ENCODE measurements at regions not wholly inside any gene's neighbourhood (a gene's known extent, or its start where the extent isn't known, plus 50 kb on each side); places are given as distances from the start of the nearest gene placed in this dataset.

DNA sequence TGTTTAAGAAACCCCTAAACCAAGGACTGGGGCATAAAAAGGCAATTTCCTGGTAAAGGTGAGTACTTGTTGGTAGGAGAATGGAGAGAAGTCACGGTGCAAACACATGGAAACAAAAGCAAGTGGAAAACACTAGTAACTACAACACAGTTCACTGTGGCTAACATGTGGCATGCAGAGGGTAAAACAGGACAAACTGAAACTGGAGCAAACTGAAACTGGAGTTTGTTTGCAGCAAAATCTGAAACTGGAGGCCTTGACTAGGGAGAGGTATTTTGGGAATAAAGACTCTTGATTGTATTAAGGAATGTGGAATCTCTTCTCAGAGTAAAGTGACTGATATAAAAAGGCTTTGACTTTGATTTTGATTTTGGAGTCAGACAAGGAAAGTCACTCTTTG is 376.3 kb upstream of the PRMT6 start:
- no peak for DNase-seq (ENCODE audit: low read depth)

- DNase-seq (ENCODE audit: low read depth), result no peak
These were observed 375.6 kb upstream of the PRMT6 start for GRCh38 chr1:106680776-106681344.

DNA sequence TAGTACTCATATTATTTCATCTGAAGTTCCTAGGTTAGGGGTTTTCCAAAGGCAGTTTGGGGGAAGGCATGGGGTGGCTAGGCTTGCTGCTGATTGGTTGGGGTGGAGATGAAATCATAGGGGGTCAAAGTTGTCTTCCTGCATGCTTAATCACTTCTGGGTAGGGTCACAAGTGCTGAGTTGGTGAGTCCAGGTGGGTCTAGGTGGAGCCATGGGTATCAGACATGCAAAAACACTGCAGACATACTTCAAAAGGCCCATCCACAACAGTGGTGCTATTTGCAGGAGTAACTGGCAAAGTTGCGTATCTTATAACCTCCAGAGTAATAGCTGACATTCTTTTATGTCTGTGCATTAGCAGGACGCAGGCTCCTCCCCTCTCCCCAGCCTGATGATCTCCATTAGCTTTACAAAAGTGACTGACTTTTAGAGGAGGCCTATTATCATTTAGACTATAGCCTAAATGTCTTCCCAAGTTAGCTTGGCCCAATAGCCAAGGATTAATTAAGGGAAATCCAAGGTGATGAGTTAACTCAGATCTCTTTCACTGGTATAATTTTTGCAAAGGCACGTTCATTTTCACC is 374.4 kb upstream of the PRMT6 start:
- DNase-seq (ENCODE audit: low read depth), result no peak

DNA sequence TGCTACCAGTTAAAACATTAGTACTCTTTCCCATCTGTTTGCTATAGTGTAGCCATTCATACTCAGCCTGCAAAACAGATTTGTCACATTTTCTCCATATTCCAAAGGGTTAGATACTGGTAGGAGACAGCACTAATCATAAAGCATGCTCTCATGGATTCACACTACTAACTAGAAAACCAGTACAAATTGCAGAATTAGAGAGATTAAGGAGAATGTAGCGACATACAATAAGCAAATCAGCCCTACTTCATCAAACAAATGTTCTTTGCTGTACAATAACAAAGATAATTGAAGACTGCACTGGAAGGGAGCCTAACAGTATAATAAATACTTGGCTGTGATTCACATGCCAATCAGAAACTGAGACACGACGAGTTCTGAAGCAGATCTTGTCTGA is 368.0 kb upstream of the PRMT6 start:
- DNase-seq (ENCODE audit: low read depth), result no peak

GRCh38 chr1:106698660-106699059 is 357.8 kb upstream of the PRMT6 start:
- DNase-seq (ENCODE audit: low read depth), result no peak

GRCh38 chr1:106699433-106699832 is 357.0 kb upstream of the PRMT6 start:
- DNase-seq (ENCODE audit: low read depth), result no peak

GRCh38 chr1:106700211-106700610 is 356.3 kb upstream of the PRMT6 start:
- DNase-seq (ENCODE audit: low read depth), result no peak

DNA sequence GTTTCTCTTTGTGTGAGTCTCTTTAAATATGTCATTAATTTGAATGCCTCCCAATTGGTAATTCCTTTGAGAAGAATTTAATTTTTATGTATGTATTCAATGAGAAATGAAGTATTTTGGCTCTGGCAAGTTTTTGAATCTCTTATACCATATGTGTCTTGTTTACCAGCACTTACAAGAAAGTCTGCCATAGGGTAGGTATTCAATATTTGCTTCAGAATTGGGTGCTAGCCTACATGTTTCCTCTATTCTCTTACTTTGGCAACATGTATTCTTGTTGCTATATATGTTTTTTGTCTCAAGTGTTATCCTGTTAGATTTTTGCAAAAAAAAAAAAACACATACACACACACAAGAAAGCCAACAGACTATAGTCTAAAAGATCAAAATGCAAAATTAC is 350.5 kb upstream of the PRMT6 start:
- DNase-seq (ENCODE audit: low read depth), result no peak

DNA sequence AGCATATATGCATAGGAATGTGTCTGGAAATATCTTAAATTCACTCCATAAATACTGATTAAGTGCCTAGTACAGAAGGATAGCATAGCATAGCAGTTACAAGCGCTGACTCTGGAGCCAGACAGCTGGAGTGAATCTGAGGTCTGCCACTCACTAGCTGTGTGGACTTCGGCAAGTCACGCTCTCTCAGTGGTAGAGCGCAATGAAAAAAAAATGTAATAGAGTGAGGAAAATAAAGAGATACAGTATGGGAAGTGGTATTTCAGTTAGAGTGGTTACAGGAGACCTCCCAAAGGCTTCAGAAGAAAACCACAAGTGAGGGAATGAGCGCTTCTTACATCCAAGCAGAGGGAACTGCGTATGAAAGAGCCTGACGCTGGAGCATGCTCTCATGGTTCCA is 338.9 kb upstream of the PRMT6 start:
- no peak for DNase-seq (ENCODE audit: low read depth)

DNA sequence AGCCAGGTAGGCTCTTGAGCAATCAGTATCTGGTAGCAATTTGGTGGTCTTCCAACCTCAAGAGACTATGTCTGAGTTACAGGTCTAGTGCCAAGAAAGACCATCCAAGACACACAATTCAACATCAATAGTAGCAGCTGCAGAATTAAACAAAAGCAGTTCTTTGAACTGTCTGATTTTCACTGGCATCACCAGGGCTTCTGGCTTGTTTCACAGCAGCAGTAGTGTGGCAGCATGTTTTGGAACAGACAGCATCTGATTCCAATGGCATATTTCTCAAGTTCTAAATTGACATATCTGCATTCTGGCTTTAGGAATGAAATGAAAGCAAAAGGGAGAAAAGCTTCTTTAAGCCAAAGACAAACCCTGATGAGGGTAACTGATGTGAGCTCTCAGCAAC is 334.7 kb upstream of the PRMT6 start:
- DNase-seq (ENCODE audit: low read depth), result no peak

GRCh38 chr1:106722466-106722865 is 334.0 kb upstream of the PRMT6 start:
- DNase-seq (ENCODE audit: low read depth), result no peak

DNA sequence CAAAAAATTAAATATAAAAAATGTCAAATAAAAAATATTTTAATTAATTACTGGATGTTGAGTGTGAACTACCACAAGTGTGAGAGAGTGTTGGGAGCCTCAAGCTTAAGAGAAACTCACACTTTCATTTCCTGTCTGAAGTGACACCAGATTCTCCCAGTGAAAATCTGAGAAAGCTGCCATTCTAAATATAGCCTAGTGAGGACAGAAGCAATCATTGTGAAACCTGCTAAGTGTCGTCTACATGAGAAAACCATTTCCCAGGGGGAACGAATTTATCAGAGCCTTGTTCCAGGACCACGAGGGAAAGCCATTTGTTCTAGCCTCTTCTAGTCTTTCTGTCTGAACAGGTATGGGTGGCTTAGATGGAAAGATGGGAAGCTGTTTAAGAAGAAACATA is 329.3 kb upstream of the PRMT6 start:
- DNase-seq (ENCODE audit: low read depth), result no peak

DNA sequence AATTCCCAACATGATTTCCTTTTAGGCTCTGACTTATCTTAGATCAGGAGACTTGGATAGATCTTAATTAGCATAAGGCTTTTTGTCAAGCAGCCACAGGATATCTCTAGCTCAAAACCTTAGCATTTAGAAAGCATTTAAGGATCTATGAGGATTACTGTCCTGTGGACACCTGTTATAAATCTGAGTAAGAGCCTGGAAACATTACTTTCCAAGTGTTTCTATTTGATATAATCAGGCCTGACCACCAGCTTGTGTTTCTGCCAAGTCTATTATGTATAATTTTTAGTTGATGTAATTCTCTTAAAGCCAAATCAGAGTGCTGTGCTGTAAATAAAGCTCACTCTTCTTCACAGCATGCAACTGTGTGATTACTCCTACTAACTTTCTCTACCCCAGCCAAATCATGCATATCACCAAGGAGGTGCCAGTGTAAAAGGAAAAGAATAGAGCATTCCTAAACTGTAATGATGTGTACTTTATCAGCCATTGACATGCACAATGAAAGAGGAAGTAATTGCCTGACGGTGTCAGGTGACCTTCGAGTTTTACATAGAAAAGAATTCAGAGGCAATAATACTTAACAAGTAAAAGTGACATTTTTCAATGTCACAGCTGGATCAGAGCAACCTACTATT is 309.9 kb upstream of the PRMT6 start:
- no peak for DNase-seq (ENCODE audit: low read depth)

GRCh38 chr1:106747232-106747631 is 309.2 kb upstream of the PRMT6 start:
- DNase-seq (ENCODE audit: low read depth), result no peak

GRCh38 chr1:106747791-106748190 is 308.7 kb upstream of the PRMT6 start:
- no peak for DNase-seq (ENCODE audit: low read depth)

GRCh38 chr1:106748606-106749005 is 307.9 kb upstream of the PRMT6 start:
- no peak for DNase-seq (ENCODE audit: low read depth)

- no peak for DNase-seq (ENCODE audit: low read depth)
These were observed 307.0 kb upstream of the PRMT6 start for GRCh38 chr1:106749491-106749890.

DNA sequence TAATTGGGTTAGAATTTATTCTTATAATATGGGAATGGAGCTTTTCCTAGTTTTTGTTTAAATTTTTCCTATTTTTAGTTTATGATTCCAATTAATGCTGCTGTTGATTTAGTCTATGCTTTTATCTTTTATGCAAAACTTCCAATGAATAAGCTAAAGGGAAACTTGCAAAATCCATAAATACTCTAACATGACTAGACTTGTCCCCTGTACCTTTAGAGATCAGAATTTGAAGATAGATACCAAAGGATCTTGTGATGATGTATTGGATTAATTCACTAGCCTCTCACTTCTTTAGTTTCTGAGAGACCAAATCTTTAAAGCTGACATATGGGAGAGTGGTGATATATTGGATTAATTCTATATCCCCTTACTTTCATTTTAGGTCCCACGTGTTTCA is 306.6 kb upstream of the PRMT6 start:
- DNase-seq (ENCODE audit: low read depth), result no peak

GRCh38 chr1:106751002-106751401 is 305.5 kb upstream of the PRMT6 start:
- no peak for DNase-seq (ENCODE audit: low read depth)

- DNase-seq (ENCODE audit: low read depth), result no peak
These were observed 303.4 kb upstream of the PRMT6 start for GRCh38 chr1:106753066-106753465.

GRCh38 chr1:106754957-106755356 is 301.5 kb upstream of the PRMT6 start:
- DNase-seq (ENCODE audit: low read depth), result no peak

DNA sequence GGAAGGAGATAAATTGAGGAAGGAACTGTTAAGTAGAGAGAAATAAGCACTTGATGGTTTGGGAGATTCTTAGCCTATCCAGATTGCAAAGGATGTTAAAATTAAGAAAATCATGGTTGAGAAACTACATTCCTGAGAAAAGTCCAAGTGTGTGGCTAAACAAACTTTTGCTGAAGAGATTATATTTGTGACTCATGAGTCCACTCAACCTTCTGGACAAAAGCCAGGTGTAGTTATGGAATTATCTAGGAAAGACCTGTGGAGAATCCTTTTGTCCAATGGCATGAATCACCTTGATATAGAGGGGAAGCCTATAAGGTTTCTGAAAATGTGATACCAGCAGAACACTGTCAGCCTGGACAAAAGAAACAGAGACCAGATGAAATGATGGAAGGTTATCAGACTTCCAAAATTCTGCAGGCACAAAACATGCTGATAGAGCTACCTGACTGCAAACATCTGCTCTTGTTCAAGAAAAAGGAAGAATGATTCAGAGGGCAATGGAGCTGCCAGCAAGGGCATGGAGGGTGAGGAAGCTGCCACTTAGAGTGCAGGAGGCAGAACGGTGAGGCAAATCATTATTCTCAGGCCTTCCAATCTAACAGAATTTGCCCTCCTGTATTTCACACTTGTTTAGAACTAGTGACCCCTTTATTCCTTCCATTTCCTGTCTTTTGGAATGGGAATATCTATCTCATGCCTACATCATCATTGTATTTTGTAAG is 300.6 kb upstream of the PRMT6 start:
- peak; percentile 27 for DNase-seq (ENCODE audit: low read depth)

- DNase-seq (ENCODE audit: low read depth), result no peak
These were observed 299.7 kb upstream of the PRMT6 start for GRCh38 chr1:106756752-106757151.

Data from iris pigment epithelial cell (primary cell).